ENCODE measurements at regions not wholly inside any gene's neighbourhood (a gene's known extent, or its start where the extent isn't known, plus 50 kb on each side); places are given as distances from the start of the nearest gene placed in this dataset.
"Not testable (repeated sequence)": the region's sequence is repeated elsewhere in the genome, so short reads cannot be mapped to it uniquely, and the experiment has no call there.

DNA sequence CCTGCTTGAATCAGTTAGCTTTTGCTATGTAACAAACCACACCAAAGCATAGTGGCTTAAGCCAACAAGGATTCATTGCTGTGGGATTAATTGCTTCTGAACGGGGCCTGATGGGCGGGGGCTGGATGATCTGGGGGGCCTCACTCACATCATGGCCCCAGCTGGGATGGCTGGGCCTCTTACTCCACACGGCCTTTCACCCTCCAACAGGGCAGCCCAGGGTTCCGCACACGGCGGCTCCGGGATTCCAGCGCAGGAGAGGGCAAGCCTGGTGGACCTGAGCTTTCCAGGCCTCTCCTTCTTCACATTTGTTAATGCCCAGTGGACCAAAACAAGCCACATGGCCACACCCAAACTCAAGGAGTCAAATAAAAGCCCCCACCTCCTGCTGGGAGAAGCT, 86.3 kb upstream of the PHLPP1 start:
- no peak for DNase-seq (ENCODE audit: low spot score)

DNA sequence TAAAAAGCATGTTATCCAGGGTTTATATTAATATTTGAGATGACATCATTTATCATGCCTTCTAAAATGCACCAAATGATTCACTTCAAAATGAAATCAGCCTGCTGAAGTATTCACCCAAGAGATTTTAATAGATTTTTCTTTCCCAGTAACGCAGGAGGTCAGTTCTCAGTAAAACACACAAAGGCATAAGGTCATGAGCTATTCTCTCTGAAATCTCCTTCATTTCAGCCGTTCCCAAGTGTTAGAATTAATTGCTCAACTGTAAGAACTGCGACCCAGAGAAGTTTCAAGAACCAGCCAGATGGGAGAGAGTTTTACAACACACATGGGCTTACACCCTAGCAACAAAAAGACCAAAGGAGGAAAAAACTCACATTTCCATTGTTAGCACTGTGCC, 84.2 kb upstream of the PHLPP1 start:
- DNase-seq (ENCODE audit: low spot score): no peak

GRCh38 chr18:62632788-62633455, 82.4 kb upstream of the PHLPP1 start:
- DNase-seq (ENCODE audit: low spot score): no peak

- DNase-seq (ENCODE audit: low spot score): no peak
Observed at GRCh38 chr18:62634458-62634857, 80.9 kb upstream of the PHLPP1 start.

- no peak for DNase-seq (ENCODE audit: low spot score)
Observed at GRCh38 chr18:62634979-62635630, 80.2 kb upstream of the PHLPP1 start.

DNA sequence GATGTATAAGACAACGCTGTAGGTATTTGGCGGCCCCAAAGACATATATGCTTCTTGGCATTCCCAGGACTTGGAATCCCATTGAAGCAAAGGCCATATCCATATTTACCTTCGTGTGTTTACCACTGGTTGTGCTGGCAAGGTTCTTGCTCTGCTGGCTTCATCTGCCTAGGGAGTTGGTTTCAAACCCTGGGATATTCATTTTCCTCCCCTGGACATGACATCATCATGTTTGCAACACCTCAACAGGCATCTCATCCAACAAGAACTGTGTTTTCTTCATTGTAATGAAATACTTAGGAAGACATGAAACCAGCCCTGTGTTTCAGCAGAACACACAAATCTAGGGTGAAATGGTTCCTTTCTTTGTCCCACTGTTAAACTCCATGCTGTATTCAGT, 77.9 kb upstream of the PHLPP1 start:
- no peak for DNase-seq (ENCODE audit: low spot score)

DNA sequence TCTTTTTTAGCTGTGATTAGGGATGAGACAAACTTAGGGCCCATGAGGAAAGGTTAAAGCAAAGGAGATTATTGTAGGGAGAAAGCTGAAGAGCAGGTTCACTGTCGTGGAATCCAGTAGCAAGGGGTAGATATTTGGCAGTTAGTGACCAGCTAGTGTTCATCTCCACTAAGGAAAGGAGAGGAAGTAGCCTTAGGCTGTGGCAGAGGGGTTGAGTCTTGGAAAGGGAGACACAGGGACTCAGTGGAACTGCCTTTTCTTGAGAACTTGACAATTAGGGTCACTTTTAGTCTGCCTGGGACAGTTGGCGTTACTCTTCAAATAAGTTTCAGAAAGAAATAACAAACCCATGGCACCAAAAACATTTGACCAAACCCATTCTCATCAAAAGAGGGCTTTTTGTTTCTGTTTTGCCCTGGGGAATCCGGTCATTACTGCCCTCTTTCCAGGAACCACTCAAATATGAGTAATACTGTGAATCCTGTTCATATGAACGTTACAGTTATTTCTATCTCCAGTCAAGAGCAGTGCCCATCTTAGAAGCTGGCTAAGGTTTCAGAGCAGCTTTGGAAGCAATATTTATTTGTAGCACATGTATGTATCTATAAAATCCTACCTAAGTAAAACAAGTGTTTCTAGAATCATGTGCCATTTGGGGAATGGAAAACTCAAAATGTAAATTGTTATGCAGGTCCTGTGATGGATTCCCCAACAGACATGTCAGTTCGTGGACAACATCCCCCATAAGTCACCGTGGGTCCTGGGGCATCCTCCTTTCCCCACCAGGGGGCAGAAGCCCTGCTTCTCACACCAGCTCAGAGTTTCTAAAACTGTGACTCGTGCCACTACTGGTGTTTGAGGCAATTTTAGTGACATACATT, 77.3 kb upstream of the PHLPP1 start:
- peak; percentile 31 for DNase-seq (ENCODE audit: low spot score)

GRCh38 chr18:62643181-62643580, 72.2 kb upstream of the PHLPP1 start:
- DNase-seq (ENCODE audit: low spot score): no peak

GRCh38 chr18:62644773-62645172, 70.6 kb upstream of the PHLPP1 start:
- DNase-seq (ENCODE audit: low spot score): no peak

GRCh38 chr18:62647179-62647578, 68.2 kb upstream of the PHLPP1 start:
- DNase-seq (ENCODE audit: low spot score): no peak

GRCh38 chr18:62648045-62648678, 67.2 kb upstream of the PHLPP1 start:
- no peak for DNase-seq (ENCODE audit: low spot score)

DNA sequence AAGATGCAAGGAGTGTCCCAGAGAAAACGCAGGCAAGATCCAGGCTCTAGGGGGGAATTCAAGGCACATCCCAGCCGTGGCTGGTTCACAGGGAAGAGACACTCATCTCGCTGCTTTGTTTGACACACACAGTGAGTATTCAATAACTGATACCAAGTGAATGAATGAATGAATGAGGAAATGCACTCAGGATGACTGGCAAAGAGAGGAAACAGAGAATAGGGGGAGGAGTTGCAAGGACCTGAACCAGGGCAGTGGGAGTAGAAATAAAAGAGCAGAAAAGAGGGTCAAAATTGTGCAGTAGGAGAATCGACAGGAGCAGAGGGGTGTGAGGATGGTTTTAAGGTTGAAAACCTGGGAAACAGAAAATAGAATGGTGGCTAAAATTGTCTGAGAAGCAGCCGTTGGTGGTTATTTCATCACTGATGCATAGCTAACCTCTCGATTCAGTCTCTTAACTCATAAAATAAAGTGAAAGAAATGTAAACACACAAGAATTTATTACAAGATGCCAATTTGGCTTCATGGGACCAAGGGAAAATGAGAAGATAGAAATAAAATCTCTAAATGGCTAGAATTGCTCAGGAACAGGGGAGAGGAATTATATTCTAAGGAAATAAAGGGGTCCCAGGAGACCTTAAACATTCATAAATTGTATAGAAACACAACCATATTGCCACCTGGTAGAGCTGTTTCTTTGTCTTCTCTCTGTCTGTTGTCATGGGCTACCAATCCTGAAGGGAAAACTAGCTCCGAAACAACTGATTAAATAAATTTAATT, 63.9 kb upstream of the PHLPP1 start:
- DNase-seq (ENCODE audit: low spot score): no peak

GRCh38 chr18:62652057-62652629, 63.2 kb upstream of the PHLPP1 start:
- DNase-seq (ENCODE audit: low spot score): not testable (repeated sequence)

- DNase-seq (ENCODE audit: low spot score): no peak
Observed at GRCh38 chr18:62655520-62656219, 59.7 kb upstream of the PHLPP1 start.

DNA sequence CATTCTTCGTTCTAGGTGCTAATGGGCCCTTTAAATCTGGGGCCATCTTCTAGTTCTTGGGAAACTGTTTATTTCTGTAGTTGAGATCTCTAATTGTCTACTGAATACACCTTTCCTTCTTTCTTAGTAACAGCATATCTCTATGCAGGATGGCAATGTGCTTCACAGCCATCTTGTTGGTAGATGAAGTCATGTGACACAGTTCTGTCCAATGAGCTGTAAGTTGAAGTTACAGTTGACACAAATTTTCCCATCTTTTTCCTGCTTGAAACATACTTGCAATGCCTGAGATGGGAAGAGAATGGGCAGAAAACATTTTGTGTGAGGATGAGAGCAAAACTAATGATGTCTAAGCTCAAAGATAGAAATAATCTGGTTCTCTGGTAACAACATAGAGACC, 57.3 kb upstream of the PHLPP1 start:
- DNase-seq (ENCODE audit: low spot score): no peak

DNA sequence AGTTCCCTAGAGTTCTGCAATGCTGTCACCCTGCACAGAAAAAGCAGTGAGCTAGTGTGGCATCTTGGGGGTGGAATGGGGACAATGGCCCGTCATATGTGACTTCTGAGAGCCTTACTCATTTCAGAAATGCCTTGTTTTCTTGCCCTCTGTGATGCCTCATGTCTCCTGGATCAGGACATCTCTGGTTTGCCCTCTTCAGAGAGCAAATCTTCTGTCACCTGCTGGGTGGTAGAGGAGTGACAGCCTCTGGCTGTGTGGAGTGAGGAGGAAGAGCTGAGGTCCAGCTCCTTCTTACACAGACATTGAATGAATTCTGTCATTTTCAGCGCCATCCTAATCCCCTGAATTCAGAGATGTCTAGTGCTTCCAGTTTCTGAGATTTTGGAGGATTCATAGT, 55.6 kb upstream of the PHLPP1 start:
- DNase-seq (ENCODE audit: low spot score): no peak

GRCh38 chr18:62660691-62661090, 54.6 kb upstream of the PHLPP1 start:
- no peak for DNase-seq (ENCODE audit: low spot score)

DNA sequence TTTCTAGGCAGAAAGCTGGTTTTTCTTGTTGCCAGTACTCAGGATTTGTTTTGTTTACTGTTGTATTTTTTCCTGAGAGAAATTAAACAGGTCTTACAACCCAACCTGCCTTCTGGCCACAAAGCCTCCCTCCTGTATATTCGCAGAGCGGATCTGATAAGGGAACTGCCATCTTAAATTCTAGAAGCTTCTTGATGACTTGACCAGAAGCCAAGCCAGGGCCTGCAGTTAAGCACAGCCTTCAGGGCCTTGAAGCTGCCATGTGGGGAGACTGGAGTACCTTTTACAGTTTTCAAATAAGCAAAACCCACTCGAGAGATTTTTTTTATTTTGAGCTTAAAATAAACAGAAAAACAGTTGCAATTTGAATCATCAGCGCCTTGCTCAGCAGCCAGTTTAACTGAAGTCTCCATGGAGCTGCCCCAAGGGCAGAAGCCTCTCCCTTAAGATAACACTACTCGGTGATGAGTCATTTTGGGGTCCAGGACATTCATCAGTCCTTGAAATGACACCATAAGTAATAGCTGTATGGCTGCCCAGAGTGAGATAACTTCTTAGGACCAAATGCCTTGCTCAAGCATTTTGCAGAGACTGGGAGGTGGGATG, 51.5 kb upstream of the PHLPP1 start:
- DNase-seq (ENCODE audit: low spot score): no peak

- no peak for DNase-seq (ENCODE audit: low spot score)
Observed at GRCh38 chr18:62664414-62664813, 50.9 kb upstream of the PHLPP1 start.

DNA sequence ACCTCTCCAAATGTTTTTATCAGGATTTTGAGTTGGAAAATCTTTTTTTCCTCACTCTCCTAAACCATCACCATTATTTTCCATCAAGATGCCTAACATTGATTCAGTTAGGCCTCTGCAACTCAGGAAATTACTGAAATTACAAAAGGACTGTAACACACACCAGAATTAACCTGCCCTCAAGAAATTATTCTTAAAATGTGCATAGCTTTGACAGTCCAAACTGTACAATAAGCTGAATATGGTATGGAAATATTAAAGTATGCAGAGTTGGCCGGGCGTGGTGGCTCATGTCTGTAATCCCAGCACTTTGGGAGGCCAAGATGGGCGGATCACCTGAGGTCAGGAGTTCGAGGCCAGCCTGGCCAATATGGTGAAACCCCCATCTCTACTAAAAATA, 50.2 kb upstream of the PHLPP1 start:
- no peak for DNase-seq (ENCODE audit: low spot score)
